Epithelial cell of prostate (primary cell): ENCODE measurements at regions not wholly inside any gene's neighbourhood (a gene's known extent, or its start where the extent isn't known, plus 50 kb on each side); places are given as distances from the start of the nearest gene placed in this dataset.
"Not testable (repeated sequence)": the region's sequence is repeated elsewhere in the genome, so short reads cannot be mapped to it uniquely, and the experiment has no call there.

ENCODE experiments used
- DNase-seq: peaks from one replicate; pipeline ENCODE4 v3.0.0-alpha.2; 2011; ENCODE audit warnings: low read depth, low spot score
- H3K27ac ChIP-seq: fragments of 450-650 bp; 2 replicates; pipeline ENCODE4 v1.5.1; 2017; ENCODE audit warnings: mild to moderate bottlenecking

DNA sequence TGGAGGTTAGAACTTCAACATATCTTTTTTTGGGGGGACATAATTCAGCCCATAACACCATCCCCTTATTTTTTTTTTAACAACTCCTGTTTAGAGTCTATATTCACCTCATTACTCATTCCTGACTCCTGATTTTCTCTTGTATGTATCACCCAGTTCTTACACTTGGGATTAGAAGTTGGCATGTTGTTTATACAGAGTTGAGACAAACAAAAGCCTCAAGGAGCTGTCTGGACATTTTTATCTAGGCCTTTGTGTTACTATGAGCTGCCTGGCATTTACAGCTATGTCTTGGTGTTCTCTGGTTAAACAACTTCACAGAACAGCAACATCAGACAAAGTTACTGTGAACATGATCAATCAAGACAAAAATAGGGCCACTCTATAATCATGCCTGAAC is 517.5 kb downstream of the KIF20B start:
- no peak overlapping the region for H3K27ac ChIP-seq
- DNase-seq, result no peak

DNA sequence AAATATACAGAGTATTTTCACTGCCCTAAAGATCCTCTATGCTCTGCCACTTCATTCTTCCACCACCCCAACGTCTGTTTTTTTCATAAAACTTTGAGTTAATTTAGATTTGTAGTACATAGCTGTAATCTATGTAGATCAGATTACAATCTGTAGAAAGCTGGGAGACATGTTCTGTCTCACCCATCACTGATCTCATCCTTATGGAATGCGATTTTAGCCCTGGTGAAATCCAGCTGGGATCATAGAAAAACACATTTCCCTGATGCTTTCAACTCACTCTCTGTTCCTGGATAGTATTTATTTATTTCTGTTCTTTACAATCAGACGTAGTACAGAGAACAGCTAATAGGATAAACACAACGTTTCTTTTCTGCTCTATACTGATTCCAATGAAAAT is 521.0 kb downstream of the KIF20B start:
- no peak for DNase-seq
- H3K27ac ChIP-seq, result peak overlapping the region; percentile 33

DNA sequence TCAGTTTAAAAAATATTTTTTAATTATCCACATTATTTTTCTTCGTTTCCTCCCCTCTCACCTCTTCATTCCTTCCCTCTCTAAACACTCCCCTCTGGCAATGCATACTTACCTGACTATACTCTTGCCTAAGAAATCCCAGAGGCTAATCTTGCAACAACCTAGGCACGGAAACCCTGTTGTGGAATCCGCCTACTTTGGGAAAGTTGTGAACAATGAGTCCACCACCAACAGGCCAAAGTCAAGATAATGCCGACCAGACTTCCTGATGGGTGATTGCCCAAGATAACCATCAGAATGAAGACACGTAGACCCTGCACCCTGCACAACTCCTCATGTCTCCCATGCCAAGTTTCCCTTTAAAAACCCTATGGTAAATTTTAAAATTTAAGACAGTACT is 521.5 kb downstream of the KIF20B start:
- peak overlapping the region; percentile 33 for H3K27ac ChIP-seq
- DNase-seq, result no peak

DNA sequence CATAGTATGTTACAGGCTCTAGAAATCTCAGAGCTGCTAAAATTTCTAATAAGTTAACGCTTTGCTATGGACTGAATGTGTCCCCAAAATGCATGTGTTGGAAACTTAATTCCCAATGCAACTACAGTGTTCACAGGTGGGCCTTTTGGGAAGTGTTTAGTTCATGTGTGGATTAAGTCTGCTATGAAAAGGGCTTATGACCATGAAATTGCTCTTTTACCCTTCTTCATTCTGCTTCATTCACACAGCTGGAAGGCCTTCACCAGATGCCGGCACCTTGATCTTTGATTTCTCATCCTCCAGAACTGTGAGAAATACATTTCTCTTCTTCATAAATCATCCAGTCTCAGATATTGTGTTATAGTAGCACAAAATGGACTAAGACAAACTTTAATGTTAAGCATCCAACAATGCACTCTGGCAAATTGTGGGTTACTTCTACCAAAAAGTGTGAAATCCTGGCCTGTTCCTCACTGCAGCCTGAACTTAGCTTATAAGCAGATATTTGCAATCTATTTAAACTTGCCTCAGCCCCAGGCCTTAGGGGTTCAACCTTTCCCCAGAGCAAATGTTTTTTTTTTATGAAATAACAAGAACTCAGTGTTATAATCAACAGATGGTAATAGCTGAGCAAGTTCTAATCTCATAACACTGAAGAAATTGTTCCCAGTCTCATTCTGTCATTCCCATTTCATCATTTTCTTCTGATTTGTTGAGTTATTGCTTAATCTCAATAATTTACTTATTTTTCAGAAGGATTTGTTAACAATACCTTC is 523.6 kb downstream of the KIF20B start:
- DNase-seq, result no peak
- H3K27ac ChIP-seq, result no peak overlapping the region

DNA sequence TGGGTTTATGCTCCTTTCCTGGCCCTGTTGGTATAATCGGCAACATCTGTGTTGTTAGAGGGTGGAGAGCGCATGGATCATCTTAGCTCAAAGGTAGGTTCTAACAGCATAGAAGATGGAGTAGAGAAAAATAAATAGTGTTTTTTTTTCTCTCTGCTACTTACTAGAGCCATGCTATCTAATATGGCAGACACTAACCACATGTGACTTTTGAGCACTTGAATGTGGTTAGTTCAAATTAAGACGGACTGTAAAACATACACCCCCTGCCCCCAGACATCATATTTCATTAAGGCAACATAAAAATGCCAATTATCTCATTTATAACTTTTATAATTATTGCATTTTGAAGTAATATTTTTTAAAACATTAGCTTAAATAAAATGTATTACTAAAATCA is 525.1 kb downstream of the KIF20B start:
- DNase-seq, result no peak

DNA sequence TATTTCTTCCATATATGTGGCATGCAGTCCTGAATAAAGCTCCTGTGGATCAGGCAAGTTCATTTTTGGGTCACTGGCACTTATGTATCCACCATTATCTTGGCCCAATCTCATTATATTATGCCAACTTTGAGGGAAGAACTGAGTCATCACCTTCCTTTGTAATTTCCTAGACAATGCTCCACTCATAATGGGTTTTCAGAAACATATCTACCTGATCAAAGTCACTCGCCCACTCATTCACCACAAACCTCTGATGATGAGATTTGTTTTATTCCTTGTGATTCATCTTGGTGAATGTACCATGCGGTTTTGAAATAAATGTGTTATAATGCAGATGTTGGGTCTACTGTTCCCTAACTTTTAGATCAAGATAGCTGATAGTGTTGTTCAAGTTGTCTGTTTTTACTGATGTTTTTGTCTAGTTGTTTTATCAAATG is 525.8 kb downstream of the KIF20B start:
- peak; percentile 96 for DNase-seq
- H3K27ac ChIP-seq, result peak overlapping the region; percentile 4

More for the DNA sequence above, 525.1 kb downstream of the KIF20B start:
- no peak overlapping the region for H3K27ac ChIP-seq

DNA sequence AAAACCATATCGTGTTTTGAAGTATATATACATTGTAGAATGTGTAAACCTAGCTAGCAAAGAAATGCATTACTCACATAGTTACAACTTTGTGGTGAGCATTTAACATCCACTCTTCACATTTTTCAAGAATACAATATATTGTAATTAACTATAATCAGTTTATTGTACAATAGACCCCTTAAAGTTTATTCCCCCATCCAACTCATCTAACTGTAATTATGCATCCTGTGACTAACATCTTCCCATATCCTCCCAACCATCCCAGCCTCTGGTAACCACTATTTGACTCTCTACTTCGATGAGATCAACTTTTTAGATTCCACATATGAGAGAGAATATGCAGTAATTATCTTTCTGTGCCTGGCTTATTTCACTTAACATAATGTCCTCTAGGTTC is 526.4 kb downstream of the KIF20B start:
- peak overlapping the region; percentile 4 for H3K27ac ChIP-seq
- DNase-seq, result no peak

DNA sequence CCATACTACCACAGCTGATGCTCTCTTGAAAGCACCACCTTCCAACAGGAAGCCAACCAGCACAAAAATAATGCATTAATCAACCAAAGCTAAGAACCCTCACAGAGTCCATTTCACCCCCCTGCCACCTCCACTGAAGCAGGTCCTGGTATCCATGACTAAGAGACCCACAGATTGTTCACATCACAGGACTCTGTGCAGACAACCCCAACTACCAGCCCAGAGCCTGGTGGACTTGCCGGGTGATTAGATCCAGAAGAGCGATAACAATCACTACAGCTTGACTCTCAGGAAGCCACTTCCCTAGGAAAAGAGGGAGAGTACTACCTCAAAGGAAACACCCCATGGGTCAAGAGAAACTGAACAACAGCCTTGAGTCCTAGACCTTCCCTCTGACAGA is 528.1 kb downstream of the KIF20B start:
- DNase-seq, result no peak
- no peak overlapping the region for H3K27ac ChIP-seq

DNA sequence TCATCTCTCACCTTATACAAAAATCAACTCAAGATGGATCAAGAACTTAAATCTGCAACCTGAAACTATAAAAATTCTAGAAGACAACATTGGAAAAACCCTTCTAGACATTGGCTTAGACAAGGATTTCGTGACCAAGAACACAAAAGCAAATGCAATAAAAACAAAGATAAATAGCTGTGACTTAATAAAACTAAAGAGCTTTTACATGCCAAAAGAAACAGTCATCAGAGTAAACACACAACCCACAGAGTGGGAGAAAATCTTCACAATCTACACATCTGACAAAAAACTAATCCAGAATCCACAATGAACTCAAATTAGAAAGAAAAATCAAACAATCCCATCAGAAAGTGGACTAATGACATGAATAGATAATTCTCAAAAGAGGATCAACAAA is 532.4 kb downstream of the KIF20B start:
- DNase-seq, H3K27ac ChIP-seq: not testable (repeated sequence)

DNA sequence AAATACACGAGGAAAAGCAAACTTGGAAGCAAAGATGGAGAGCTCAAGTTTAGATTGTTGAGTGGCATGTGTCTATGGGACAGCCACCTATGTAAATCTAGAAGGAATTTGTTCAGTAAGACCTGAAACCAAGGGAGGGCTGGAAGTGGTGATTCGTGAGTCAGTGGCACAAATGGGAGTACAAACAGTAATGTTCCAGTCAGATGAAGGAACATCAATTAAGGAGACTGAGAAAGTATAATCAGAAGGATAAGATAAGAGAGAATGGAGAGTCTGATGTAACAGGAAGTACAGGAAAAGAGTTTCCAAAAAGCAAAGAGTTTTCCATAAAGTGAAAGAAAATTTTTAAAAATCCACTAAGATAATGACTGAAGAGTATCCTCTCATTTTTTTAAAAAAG is 544.2 kb downstream of the KIF20B start:
- H3K27ac ChIP-seq, result no peak overlapping the region
- no peak for DNase-seq

DNA sequence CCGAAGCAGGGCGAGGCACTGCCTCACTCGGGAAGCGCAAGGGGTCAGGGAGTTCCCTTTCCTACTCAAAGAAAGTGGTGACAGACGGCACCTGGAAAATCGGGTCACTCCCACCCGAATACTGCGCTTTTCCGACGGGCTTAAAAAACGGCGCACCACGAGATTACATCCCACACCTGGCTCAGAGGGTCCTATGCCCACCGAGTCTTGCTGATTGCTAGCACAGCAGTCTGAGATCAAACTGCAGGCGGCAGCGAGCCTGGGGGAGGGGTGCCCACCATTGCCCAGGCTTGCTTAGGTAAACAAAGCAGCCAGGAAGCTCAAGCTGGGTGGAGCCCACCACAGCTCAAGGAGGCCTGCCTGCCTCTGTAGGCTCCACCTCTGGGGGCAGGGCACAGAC is 549.4 kb downstream of the KIF20B start:
- DNase-seq, H3K27ac ChIP-seq: not testable (repeated sequence)

DNA sequence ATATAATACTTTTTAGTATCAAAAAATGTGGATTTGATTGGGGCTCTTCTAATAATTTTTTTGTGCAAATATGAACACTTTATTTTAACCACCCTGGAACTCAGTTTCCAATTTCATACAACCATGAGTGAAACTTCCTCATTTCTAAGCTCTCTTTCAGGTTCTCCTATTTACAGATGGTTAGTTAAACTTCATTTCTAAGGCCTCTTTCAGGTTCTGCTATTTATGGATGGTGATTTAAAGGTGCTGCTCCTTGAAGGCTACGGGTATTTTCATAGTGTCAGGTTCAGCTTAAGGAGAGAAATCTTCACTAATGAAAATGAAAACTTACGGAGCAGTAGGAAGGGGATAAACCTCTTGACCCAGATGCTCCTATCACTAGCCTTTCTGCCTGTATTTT is 568.3 kb downstream of the KIF20B start:
- no peak overlapping the region for H3K27ac ChIP-seq
- DNase-seq, result no peak

DNA sequence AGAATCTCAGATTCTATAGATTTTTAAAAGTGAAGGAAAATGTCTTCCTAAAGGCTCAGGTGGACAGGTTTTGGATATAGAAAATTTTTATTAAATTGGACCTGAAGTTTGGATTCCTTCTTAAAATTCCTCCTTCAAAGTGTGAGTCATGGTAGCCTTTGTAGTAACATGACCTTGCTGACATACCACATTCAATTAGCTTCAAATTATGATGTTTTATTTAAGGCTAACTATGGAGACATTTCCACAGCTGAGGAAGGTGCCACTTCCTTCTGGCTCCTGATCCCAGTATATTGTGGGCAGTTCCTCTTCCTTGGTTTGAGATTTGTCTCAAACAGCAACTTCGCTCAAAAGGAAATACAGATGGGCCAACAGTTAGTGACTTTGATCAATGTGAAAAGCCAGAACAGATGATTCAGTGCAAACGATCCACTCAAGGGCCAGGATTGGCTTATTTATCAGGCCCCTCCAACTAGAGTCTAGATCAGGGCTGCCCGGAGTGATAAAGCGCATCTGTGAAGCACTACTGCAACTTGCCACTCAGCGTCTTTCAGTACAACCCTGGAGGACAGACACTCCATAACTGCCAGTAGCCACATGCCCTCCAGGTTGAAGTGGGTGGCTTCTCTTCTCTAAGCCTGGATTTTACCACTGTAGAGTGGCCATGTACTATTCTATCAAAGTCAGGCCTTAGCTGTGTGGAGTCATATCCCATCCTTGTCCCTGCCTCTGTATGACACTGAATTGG is 573.5 kb downstream of the KIF20B start:
- no peak for DNase-seq
- H3K27ac ChIP-seq, result no peak overlapping the region

DNA sequence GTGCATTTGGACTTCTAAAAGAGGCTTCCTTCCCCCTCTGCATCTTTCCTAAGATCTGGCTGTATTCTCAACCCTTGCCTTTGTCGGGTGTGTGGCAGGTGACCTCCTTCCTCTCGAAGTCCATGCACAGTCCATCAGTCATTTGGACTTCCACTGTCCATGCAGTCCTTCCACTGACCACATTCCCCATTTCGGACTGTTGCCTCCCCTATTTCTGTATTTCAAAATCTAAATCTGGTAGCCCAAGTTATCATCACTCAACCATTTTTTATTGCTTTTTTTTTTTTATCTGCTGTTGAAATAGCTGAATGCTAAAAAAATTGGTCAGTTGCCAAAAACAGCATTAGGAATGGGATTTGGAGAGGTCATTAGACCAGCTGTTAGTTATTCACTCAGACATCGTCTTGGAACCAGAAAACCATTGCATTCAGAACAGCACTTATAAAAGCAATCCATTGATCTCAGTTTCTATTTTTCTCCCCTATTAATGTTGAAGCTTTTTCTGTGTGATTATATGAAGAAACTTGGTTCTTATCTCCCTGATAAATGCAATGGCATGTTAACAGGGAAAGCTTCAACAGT is 575.6 kb downstream of the KIF20B start:
- no peak for DNase-seq
- no peak overlapping the region for H3K27ac ChIP-seq

DNA sequence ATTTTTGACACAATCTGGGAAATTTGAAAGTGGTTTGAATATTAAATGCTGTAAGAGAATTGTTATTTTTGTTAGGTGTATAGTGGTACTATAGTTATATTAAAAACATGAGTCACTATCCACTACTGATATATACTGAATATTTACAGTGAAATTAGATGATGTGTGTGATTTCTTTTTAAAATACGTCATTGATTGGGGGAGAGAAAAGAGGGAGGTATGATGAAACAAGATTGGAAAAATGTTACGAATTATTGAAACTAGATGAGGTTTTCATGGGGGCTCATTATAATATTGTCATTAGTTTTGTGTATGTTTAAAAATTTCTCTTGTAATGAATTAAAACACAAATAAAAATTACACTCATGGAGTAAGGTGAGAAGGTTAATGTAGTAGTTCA is 571.4 kb downstream of the HTR7 start:
- no peak for DNase-seq
- H3K27ac ChIP-seq, result no peak overlapping the region

DNA sequence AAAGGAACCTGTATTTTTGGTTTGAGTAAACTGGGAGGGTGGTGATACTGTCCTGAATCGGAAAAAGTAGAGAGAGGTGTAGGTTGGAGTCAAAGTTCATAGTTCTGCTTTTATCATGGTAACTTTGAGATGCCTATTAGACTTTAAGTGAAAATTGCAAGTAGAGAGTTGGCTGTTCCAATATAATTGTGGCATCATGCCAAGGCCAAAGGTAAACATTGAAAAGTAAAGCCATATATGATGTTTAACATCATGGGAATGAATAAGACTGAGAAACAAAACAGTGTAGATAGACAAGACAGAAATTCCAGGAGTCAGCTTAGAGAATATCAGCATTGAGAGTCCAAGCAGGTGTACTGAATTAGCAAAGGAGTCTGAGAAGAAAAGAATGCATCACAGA is 570.9 kb downstream of the HTR7 start:
- H3K27ac ChIP-seq, result no peak overlapping the region
- no peak for DNase-seq

DNA sequence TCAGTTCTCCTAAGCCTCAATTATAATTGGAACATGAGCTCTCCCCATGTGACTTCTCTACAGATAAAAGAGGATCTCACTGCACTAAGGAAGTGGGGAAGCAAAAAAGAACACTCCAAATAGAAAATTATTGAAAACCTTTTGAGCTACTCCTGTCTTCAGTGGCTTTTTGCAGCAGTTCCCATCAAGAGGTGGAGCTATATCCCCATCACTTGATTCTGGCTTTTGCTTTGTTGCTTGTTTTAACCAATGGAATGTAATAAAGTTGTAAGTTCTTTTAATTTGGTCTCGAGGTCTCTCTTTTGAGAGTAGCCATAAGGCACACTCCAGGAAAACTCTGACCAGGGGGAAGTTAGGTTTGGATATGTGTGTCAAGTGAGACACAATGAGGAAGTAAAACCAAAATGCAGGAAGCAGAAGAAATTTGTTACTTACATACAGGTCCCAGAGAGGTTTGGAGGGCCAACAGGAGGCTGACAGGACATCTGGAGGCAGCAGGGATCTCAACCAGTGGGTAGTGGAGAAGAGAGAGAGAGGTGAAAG is 569.4 kb downstream of the HTR7 start:
- no peak for DNase-seq
- H3K27ac ChIP-seq, result peak overlapping the region; percentile 51

DNA sequence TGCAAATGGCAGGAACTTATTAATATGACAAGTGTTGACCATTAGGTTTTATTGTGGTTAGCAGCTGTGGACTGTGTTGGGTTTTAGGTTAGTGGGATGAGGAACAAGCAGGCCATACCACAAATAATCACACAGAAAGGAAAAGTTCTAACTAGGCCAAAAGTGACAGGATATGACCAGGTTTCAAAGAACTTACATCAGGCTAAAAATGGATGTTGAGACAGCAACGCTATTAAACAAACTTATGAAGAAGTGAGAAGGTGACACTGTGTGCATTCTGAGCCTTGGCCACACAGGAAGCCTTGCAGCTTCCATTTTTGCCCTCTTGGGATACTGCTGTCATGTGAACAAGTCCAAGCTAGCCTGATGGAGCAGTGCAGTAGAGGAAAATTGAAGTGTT is 568.8 kb downstream of the HTR7 start:
- DNase-seq, result no peak
- peak overlapping the region; percentile 51 for H3K27ac ChIP-seq

DNA sequence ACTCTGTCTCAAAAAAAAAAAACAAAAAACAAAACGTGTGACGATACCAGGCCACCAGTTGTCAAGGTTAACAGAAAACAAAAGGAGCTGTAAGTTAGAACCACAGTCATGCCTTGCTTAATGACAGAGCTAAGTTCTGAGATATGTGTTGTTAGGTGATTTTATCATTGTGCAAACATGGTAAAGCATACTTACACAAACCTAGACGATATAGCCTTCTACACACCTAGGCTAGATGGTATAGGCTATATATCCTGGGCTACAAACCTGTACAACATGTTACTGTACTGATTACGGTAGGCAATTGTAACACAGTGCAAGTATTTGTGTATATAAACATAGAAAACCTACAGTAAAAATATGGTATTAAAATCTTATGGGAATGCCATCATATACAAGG is 564.2 kb downstream of the HTR7 start:
- no peak for DNase-seq
- peak overlapping the region; percentile 41 for H3K27ac ChIP-seq

DNA sequence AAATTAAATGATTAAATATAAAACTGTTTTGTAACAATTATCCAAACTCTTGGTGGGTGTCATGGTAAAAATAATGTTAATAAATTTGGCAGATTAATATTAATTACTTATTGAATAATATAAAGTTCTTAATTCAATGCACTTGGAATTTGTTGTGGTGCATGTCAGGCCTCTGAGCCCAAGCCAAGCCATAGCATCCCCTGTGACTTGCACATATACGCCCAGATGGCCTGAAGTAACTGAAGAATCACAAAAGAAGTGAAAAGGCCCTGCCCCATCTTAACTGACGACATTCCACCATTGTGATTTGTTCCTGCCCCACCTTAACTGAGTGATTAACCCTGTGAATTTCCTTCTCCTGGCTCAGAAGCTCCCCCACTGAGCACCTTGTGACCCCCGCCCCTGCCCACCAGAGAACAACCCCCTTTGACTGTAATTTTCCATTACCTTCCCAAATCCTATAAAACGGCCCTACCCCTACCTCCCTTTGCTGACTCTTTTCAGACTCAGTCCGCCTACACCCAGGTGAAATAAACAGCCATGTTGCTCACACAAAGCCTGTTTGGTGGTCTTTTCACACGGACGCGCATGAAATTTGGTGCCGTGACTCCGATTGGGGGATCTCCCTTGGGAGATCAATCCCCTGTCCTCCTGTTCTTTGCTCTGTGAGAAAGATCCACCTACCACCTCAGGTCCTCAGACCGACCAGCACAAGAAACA is 562.9 kb downstream of the HTR7 start:
- DNase-seq, H3K27ac ChIP-seq: not testable (repeated sequence)
